ENCODE measurements at regions not wholly inside any gene's neighbourhood (a gene's known extent, or its start where the extent isn't known, plus 50 kb on each side); places are given as distances from the start of the nearest gene placed in this dataset.
"Not testable (repeated sequence)": the region's sequence is repeated elsewhere in the genome, so short reads cannot be mapped to it uniquely, and the experiment has no call there.

GRCh38 chr15:20363591-20363990, 178.0 kb downstream of the GOLGA6L6 start:
- H3K9me3 Mint-ChIP-seq; H3K4me3 Mint-ChIP-seq; CTCF ChIA-PET; H3K27me3 Mint-ChIP-seq (ENCODE audit: low read depth); H3K36me3 Mint-ChIP-seq (ENCODE audit: low read depth); H3K4me1 Mint-ChIP-seq (ENCODE audit: low read depth); H3K27ac Mint-ChIP-seq; DNase-seq: not testable (repeated sequence)
- intact Hi-C loops (cut with micrococcal nuclease), result loop anchor here (5.0 kb wide), 1 partner anchor 44 kb away; no protein-coding TSS in a partner anchor

- no peaks in the 10 kb centered on the region for H3K27me3 Mint-ChIP-seq (ENCODE audit: low read depth)
- H3K9me3 Mint-ChIP-seq, result no peaks in the 10 kb centered on the region
- H3K4me3 Mint-ChIP-seq, result no peak overlapping the region
- no peak overlapping the region for H3K27ac Mint-ChIP-seq
- intact Hi-C loops (cut with micrococcal nuclease), result loop anchor here (5.0 kb wide), 1 partner anchor 46 kb away; no protein-coding TSS in a partner anchor
- peaks cover 7% of the 10 kb centered on the region for H3K4me1 Mint-ChIP-seq (ENCODE audit: low read depth)
- no peaks in the 10 kb centered on the region for H3K36me3 Mint-ChIP-seq (ENCODE audit: low read depth)
- CTCF ChIA-PET, result interaction anchor here (3.3 kb wide), 1 partner anchor 1863 kb away, joined by 11 read pairs; no protein-coding TSS in a partner anchor
- DNase-seq, result no peak
Observed at GRCh38 chr15:20361091-20361490, 180.5 kb downstream of the GOLGA6L6 start.

GRCh38 chr15:20358779-20359414, 182.7 kb downstream of the GOLGA6L6 start:
- Mint-ChIP-seq H3K4me3 (no peak overlapping the region), H3K27me3 (ENCODE audit: low read depth) (no peaks in the 10 kb centered on the region), H3K36me3 (ENCODE audit: low read depth) (no peaks in the 10 kb centered on the region), H3K4me1 (ENCODE audit: low read depth) (peaks cover 7% of the 10 kb centered on the region), H3K27ac (no peak overlapping the region), H3K9me3 (no peaks in the 10 kb centered on the region)
- intact Hi-C loops (cut with micrococcal nuclease), result no loop called here
- CTCF ChIA-PET, result interaction anchor here (5.2 kb wide), 1 partner anchor 1864 kb away, joined by 97 read pairs; no protein-coding TSS in a partner anchor
- no peak for DNase-seq

GRCh38 chr15:20358066-20358778, 183.4 kb downstream of the GOLGA6L6 start:
- CTCF ChIA-PET, result interaction anchor here (1.5 to 5.2 kb wide), 3 partner anchors 8 to 1870 kb away, joined by 3 to 97 read pairs (median 3); no protein-coding TSS in a partner anchor
- no peak for DNase-seq
- Mint-ChIP-seq H3K36me3 (ENCODE audit: low read depth) (no peaks in the 10 kb centered on the region), H3K9me3 (no peaks in the 10 kb centered on the region), H3K27me3 (ENCODE audit: low read depth) (no peaks in the 10 kb centered on the region), H3K27ac (no peak overlapping the region), H3K4me3 (no peak overlapping the region), H3K4me1 (ENCODE audit: low read depth) (peaks cover 7% of the 10 kb centered on the region)
- intact Hi-C loops (cut with micrococcal nuclease), result no loop called here

GRCh38 chr15:20357481-20358065, 184.0 kb downstream of the GOLGA6L6 start:
- Mint-ChIP-seq H3K27ac (no peak overlapping the region), H3K4me3 (no peak overlapping the region), H3K9me3 (no peaks in the 10 kb centered on the region), H3K36me3 (ENCODE audit: low read depth) (no peaks in the 10 kb centered on the region), H3K4me1 (ENCODE audit: low read depth) (peaks cover 7% of the 10 kb centered on the region), H3K27me3 (ENCODE audit: low read depth) (no peaks in the 10 kb centered on the region)
- intact Hi-C loops (cut with micrococcal nuclease), result no loop called here
- CTCF ChIA-PET, result interaction anchor here (1.5 to 5.2 kb wide), 3 partner anchors 9 to 1870 kb away, joined by 3 to 97 read pairs (median 3); no protein-coding TSS in a partner anchor
- no peak for DNase-seq

GRCh38 chr15:20356911-20357480, 184.6 kb downstream of the GOLGA6L6 start:
- CTCF ChIA-PET, result interaction anchor here (0.6 to 5.2 kb wide), 5 partner anchors 9 to 1871 kb away, joined by 3 to 97 read pairs (median 3); no protein-coding TSS in a partner anchor
- Mint-ChIP-seq H3K27me3 (ENCODE audit: low read depth) (no peaks in the 10 kb centered on the region), H3K4me1 (ENCODE audit: low read depth) (peaks cover 7% of the 10 kb centered on the region), H3K27ac (no peak overlapping the region), H3K9me3 (no peaks in the 10 kb centered on the region), H3K36me3 (ENCODE audit: low read depth) (no peaks in the 10 kb centered on the region), H3K4me3 (no peak overlapping the region)
- intact Hi-C loops (cut with micrococcal nuclease), result no loop called here
- peak; percentile 13 for DNase-seq

GRCh38 chr15:20356444-20356910, 185.1 kb downstream of the GOLGA6L6 start:
- Mint-ChIP-seq H3K27ac (peak overlapping the region; percentile 13), H3K9me3 (no peaks in the 10 kb centered on the region)

GRCh38 chr15:20355256-20355868, 186.2 kb downstream of the GOLGA6L6 start:
- CTCF ChIA-PET, result interaction anchor here (1.0 to 5.2 kb wide), 4 partner anchors 8 to 1892 kb away, joined by 3 to 97 read pairs (median 4); no protein-coding TSS in a partner anchor
- intact Hi-C loops (cut with micrococcal nuclease), result no loop called here
- Mint-ChIP-seq H3K27me3 (ENCODE audit: low read depth) (peaks cover 1% of the 10 kb centered on the region), H3K4me1 (ENCODE audit: low read depth) (peaks cover 7% of the 10 kb centered on the region), H3K4me3 (no peak overlapping the region), H3K9me3 (no peaks in the 10 kb centered on the region), H3K27ac (no peak overlapping the region), H3K36me3 (ENCODE audit: low read depth) (no peaks in the 10 kb centered on the region)
- DNase-seq, result no peak

More at GRCh38 chr15:20356444-20356910, 185.1 kb downstream of the GOLGA6L6 start:
- no peak overlapping the region for H3K4me3 Mint-ChIP-seq
- CTCF ChIA-PET, result interaction anchor here (0.6 to 5.2 kb wide), 6 partner anchors 9 to 1891 kb away, joined by 3 to 97 read pairs (median 4); no protein-coding TSS in a partner anchor
- H3K27me3 Mint-ChIP-seq (ENCODE audit: low read depth), result no peaks in the 10 kb centered on the region
- peaks cover 7% of the 10 kb centered on the region for H3K4me1 Mint-ChIP-seq (ENCODE audit: low read depth)
- intact Hi-C loops (cut with micrococcal nuclease), result no loop called here
- H3K36me3 Mint-ChIP-seq (ENCODE audit: low read depth), result no peaks in the 10 kb centered on the region
- DNase-seq, result peak; percentile 86

GRCh38 chr15:20354884-20355223, 186.7 kb downstream of the GOLGA6L6 start:
- H3K9me3 Mint-ChIP-seq; H3K36me3 Mint-ChIP-seq (ENCODE audit: low read depth); H3K4me1 Mint-ChIP-seq (ENCODE audit: low read depth); H3K27me3 Mint-ChIP-seq (ENCODE audit: low read depth); H3K27ac Mint-ChIP-seq; intact Hi-C loops (cut with micrococcal nuclease); H3K4me3 Mint-ChIP-seq; DNase-seq: not testable (repeated sequence)
- CTCF ChIA-PET, result interaction anchor here (1.0 to 5.2 kb wide), 2 partner anchors 10 to 1869 kb away, joined by 3 to 97 read pairs; no protein-coding TSS in a partner anchor

GRCh38 chr15:20353966-20354883, 187.4 kb downstream of the GOLGA6L6 start:
- H3K4me1 Mint-ChIP-seq (ENCODE audit: low read depth), result peaks cover 7% of the 10 kb centered on the region
- no peak overlapping the region for H3K27ac Mint-ChIP-seq
- H3K36me3 Mint-ChIP-seq (ENCODE audit: low read depth), result no peaks in the 10 kb centered on the region
- intact Hi-C loops (cut with micrococcal nuclease), result loop anchor here (1.0 kb wide), 1 partner anchor 1910 kb away; no protein-coding TSS in a partner anchor
- H3K4me3 Mint-ChIP-seq, result no peak overlapping the region
- H3K9me3 Mint-ChIP-seq, result no peaks in the 10 kb centered on the region
- peak; percentile 6 for DNase-seq
- peaks cover 3% of the 10 kb centered on the region for H3K27me3 Mint-ChIP-seq (ENCODE audit: low read depth)
- CTCF ChIA-PET, result interaction anchor here (1.0 to 5.2 kb wide), 2 partner anchors 10 to 1869 kb away, joined by 3 to 97 read pairs; no protein-coding TSS in a partner anchor
